ENCODE measurements at regions not wholly inside any gene's neighbourhood (a gene's known extent, or its start where the extent isn't known, plus 50 kb on each side); places are given as distances from the start of the nearest gene placed in this dataset.
A peak's percentile ranks its signal among the peaks of the same experiment; 100 is the strongest.
"Not testable (repeated sequence)": the region's sequence is repeated elsewhere in the genome, so short reads cannot be mapped to it uniquely, and the experiment has no call there.

GRCh38 chr3:10109-10996 is 186.2 kb upstream of the CHL1 start:
- ATAC-seq, H3K27ac Mint-ChIP-seq, H3K36me3 Mint-ChIP-seq, H3K9me3 Mint-ChIP-seq, H3K4me1 Mint-ChIP-seq, H3K4me3 Mint-ChIP-seq, H3K27me3 Mint-ChIP-seq: not testable (repeated sequence)

- Mint-ChIP-seq H3K27me3 (peaks cover 16% of the 10 kb centered on the region), H3K27ac (peak overlapping the region; percentile 88), H3K9me3 (no peaks in the 10 kb centered on the region), H3K36me3 (no peaks in the 10 kb centered on the region), H3K4me3 (peak overlapping the region; percentile 85), H3K4me1 (peaks cover 4% of the 10 kb centered on the region)
- peak; percentile 70 for ATAC-seq
Observed at GRCh38 chr3:11734-12133, 184.8 kb upstream of the CHL1 start.

- no peaks in the 10 kb centered on the region for H3K9me3 Mint-ChIP-seq
- H3K36me3 Mint-ChIP-seq, result no peaks in the 10 kb centered on the region
- no peak overlapping the region for H3K27ac Mint-ChIP-seq
- H3K4me3 Mint-ChIP-seq, result no peak overlapping the region
- no peak for ATAC-seq
- peaks cover 4% of the 10 kb centered on the region for H3K4me1 Mint-ChIP-seq
- peaks cover 17% of the 10 kb centered on the region for H3K27me3 Mint-ChIP-seq
Observed at GRCh38 chr3:14652-15051, 181.9 kb upstream of the CHL1 start.

GRCh38 chr3:16366-16765 is 180.2 kb upstream of the CHL1 start:
- no peak overlapping the region for H3K4me3 Mint-ChIP-seq
- H3K9me3 Mint-ChIP-seq, result no peaks in the 10 kb centered on the region
- H3K27me3 Mint-ChIP-seq, result peaks cover 26% of the 10 kb centered on the region
- no peaks in the 10 kb centered on the region for H3K36me3 Mint-ChIP-seq
- H3K4me1 Mint-ChIP-seq, result peaks cover 4% of the 10 kb centered on the region
- H3K27ac Mint-ChIP-seq, result no peak overlapping the region
- no peak for ATAC-seq

GRCh38 chr3:20421-20820 is 176.1 kb upstream of the CHL1 start:
- H3K36me3 Mint-ChIP-seq, result no peaks in the 10 kb centered on the region
- no peaks in the 10 kb centered on the region for H3K4me1 Mint-ChIP-seq
- H3K27ac Mint-ChIP-seq, result no peak overlapping the region
- no peak overlapping the region for H3K4me3 Mint-ChIP-seq
- H3K27me3 Mint-ChIP-seq, result peaks cover 23% of the 10 kb centered on the region
- no peaks in the 10 kb centered on the region for H3K9me3 Mint-ChIP-seq
- no peak for ATAC-seq

GRCh38 chr3:24006-24405 is 172.6 kb upstream of the CHL1 start:
- no peaks in the 10 kb centered on the region for H3K9me3 Mint-ChIP-seq
- no peaks in the 10 kb centered on the region for H3K4me1 Mint-ChIP-seq
- no peak overlapping the region for H3K27ac Mint-ChIP-seq
- no peak for ATAC-seq
- H3K4me3 Mint-ChIP-seq, result no peak overlapping the region
- no peaks in the 10 kb centered on the region for H3K36me3 Mint-ChIP-seq
- H3K27me3 Mint-ChIP-seq, result peaks cover 21% of the 10 kb centered on the region

- Mint-ChIP-seq H3K36me3 (no peaks in the 10 kb centered on the region), H3K27ac (no peak overlapping the region), H3K9me3 (no peaks in the 10 kb centered on the region), H3K4me1 (no peaks in the 10 kb centered on the region), H3K4me3 (no peak overlapping the region), H3K27me3 (peaks cover 21% of the 10 kb centered on the region)
- ATAC-seq, result no peak
Observed at GRCh38 chr3:25056-25455, 171.5 kb upstream of the CHL1 start.

GRCh38 chr3:35985-36384 is 160.6 kb upstream of the CHL1 start:
- H3K4me3 Mint-ChIP-seq, H3K27ac Mint-ChIP-seq, H3K36me3 Mint-ChIP-seq, H3K4me1 Mint-ChIP-seq, H3K9me3 Mint-ChIP-seq, ATAC-seq, H3K27me3 Mint-ChIP-seq: not testable (repeated sequence)

GRCh38 chr3:42871-43744 is 153.5 kb upstream of the CHL1 start:
- H3K4me1 Mint-ChIP-seq, H3K4me3 Mint-ChIP-seq, H3K36me3 Mint-ChIP-seq, H3K9me3 Mint-ChIP-seq, H3K27ac Mint-ChIP-seq, ATAC-seq: not testable (repeated sequence)
- peaks cover 15% of the 10 kb centered on the region for H3K27me3 Mint-ChIP-seq

GRCh38 chr3:44028-44676 is 152.4 kb upstream of the CHL1 start:
- H3K9me3 Mint-ChIP-seq, result no peaks in the 10 kb centered on the region
- H3K27me3 Mint-ChIP-seq, result peaks cover 10% of the 10 kb centered on the region
- no peak overlapping the region for H3K27ac Mint-ChIP-seq
- H3K36me3 Mint-ChIP-seq, result no peaks in the 10 kb centered on the region
- H3K4me3 Mint-ChIP-seq, result no peak overlapping the region
- ATAC-seq, result no peak
- no peaks in the 10 kb centered on the region for H3K4me1 Mint-ChIP-seq

GRCh38 chr3:44941-45340 is 151.6 kb upstream of the CHL1 start:
- not testable (repeated sequence) for H3K9me3 Mint-ChIP-seq, ATAC-seq, H3K4me3 Mint-ChIP-seq, H3K4me1 Mint-ChIP-seq, H3K27ac Mint-ChIP-seq, H3K36me3 Mint-ChIP-seq
- H3K27me3 Mint-ChIP-seq, result peaks cover 10% of the 10 kb centered on the region

- H3K9me3 Mint-ChIP-seq, result no peaks in the 10 kb centered on the region
- H3K27me3 Mint-ChIP-seq, result peaks cover 10% of the 10 kb centered on the region
- H3K4me1 Mint-ChIP-seq, result no peaks in the 10 kb centered on the region
- no peaks in the 10 kb centered on the region for H3K36me3 Mint-ChIP-seq
- no peak for ATAC-seq
- no peak overlapping the region for H3K27ac Mint-ChIP-seq
- no peak overlapping the region for H3K4me3 Mint-ChIP-seq
Observed at GRCh38 chr3:46576-46975, 150.0 kb upstream of the CHL1 start.

- ATAC-seq, H3K4me3 Mint-ChIP-seq, H3K27me3 Mint-ChIP-seq, H3K9me3 Mint-ChIP-seq, H3K36me3 Mint-ChIP-seq, H3K4me1 Mint-ChIP-seq, H3K27ac Mint-ChIP-seq: not testable (repeated sequence)
Observed at GRCh38 chr3:53441-53840, 143.1 kb upstream of the CHL1 start.

- no peak for ATAC-seq
Observed at GRCh38 chr3:54240-54639, 142.3 kb upstream of the CHL1 start.

GRCh38 chr3:56672-57071 is 139.9 kb upstream of the CHL1 start:
- Mint-ChIP-seq H3K27me3 (no peaks in the 10 kb centered on the region), H3K4me3 (no peak overlapping the region), H3K9me3 (no peaks in the 10 kb centered on the region), H3K4me1 (no peaks in the 10 kb centered on the region), H3K27ac (no peak overlapping the region), H3K36me3 (no peaks in the 10 kb centered on the region)
- no peak for ATAC-seq

More at GRCh38 chr3:54240-54639, 142.3 kb upstream of the CHL1 start:
- Mint-ChIP-seq H3K27me3 (no peaks in the 10 kb centered on the region), H3K9me3 (no peaks in the 10 kb centered on the region), H3K36me3 (no peaks in the 10 kb centered on the region), H3K4me1 (no peaks in the 10 kb centered on the region), H3K27ac (no peak overlapping the region), H3K4me3 (no peak overlapping the region)
